ENCODE measurements at regions not wholly inside any gene's neighbourhood (a gene's known extent, or its start where the extent isn't known, plus 50 kb on each side); places are given as distances from the start of the nearest gene placed in this dataset.
"Not testable (repeated sequence)": the region's sequence is repeated elsewhere in the genome, so short reads cannot be mapped to it uniquely, and the experiment has no call there.

DNA sequence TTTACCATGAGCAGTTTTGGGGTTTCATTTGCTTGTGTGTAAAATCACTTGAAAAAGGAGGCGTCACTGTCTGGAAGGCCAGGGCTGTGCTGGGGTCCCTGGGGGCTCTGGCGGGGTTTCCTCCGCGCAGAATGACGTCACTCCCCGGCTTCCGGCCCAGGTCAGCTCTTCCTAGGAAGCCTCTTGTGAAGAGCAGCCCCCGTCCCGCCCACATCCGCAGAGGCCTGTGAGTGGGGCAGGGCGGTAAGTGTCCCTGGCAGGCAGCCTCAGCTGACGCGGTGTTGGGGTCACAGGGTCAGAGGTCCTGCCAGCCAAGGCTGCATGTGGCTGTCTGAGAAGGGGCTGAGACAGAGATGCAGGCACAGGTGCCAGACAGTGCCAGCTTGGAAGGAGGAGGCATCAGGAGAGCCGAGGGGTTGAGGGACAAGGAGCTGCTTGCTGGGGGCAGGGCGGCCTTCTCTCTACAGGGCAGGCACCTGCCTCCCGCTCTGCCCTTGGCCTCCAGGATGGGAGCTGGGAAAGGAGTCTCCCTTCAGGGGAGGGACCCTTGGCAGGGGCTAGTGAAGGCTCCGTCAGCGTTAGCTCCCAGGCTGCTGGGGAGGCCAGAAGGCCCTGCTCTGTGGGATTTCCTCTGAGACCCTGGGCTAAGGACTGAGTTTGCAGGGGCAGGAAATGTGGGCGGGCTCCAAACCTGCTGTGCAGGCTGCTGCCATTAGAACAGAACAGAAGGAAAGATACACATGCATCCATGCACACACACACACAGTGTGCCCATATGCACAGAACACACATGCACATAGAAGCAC is 3951.6 kb upstream of the TPTE start:
- peak; percentile 84 to 89 for ATAC-seq (ENCODE audit: low FRiP score in 2 of 2)
- not testable (repeated sequence) for H3K36me3 ChIP-seq, H3K4me1 ChIP-seq, DNase-seq, H3K27me3 ChIP-seq, H3K4me3 ChIP-seq, H3K27ac ChIP-seq, H3K9me3 ChIP-seq
- no CpG with 5 or more reads among the region's 19 CpGs for WGBS, 2 donors

DNA sequence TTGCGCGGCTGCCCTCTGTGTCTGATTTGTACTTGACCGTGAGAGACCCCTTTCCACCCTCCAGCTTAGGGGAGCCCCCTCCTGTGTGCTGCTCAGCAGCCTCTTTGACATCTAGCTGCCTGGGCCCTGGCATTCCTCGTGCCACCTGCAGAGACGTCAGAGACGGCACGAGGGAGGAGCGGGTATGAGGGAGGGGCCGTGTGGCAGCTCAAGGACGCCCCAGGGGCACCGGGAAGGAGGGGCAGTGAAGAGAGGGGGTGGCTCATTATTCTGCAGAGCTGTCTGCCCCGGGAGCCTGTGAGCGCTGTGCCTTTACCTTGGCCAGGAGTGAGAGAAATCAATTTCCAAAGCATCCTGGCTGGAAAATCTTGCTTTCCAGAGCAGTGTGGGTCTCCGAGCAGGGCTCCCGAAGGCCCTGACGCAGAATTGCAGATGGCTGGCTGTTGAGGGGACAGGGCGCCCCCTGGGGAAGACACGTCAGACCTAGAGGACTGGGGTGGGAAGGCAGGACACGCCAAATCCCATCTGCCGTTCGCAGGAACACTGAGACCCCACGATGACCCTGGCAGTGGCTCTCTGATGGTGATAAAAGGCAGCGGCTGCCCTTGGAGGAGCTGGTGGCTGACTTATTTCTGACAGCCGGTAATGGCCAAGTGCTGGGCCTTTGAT is 3950.5 kb upstream of the TPTE start:
- H3K27me3 ChIP-seq; H3K4me1 ChIP-seq; H3K27ac ChIP-seq; H3K36me3 ChIP-seq; DNase-seq; H3K9me3 ChIP-seq; ATAC-seq (ENCODE audit: low FRiP score in 2 of 2); H3K4me3 ChIP-seq: not testable (repeated sequence)
- WGBS, 2 donors = no CpG with 5 or more reads among the region's 24 CpGs

DNA sequence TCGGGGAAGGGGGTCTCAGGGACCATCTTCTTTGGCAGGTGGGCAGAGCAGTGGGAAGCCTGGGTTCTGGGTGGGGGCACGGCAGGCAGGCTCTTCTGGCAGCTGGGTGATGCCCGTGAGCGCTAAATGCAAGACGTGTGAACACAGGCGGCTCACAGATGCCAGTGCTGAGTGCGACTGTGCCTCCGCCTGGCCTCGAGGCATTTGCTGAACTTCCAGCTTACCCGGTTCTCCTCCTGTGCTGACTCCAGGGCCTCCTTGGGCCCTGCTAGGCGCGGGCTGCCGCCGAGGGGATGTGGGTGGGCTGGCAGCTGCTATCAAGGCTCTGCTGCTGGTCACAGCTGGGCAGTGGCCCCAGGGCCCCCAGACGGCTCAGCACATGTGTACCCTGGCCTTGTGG is 3947.8 kb upstream of the TPTE start:
- not testable (repeated sequence) for H3K9me3 ChIP-seq, H3K36me3 ChIP-seq
- no CpG with 5 or more reads among the region's 15 CpGs for WGBS, 2 donors

DNA sequence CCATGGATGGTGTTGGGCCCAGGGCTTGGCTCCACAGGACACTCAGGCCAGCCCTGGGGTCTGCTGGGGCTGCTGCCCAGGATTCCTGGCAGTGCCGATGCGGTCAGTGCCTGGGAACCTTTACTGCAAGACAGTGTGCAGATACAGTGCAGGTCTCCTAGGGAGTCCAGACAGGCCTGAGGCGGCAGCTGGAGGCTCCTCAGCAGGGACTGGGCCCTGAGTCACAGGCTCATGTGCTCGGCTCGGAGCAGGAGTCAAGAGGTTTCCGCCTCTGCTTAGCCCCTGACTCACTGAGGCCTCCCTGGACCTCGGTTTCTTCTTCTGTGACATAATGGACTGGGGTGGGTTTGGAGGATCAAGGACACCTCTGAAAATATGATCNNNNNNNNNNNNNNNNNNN is 3941.6 kb upstream of the TPTE start:
- ATAC-seq (ENCODE audit: low FRiP score in 2 of 2); H3K4me1 ChIP-seq; H3K27ac ChIP-seq; DNase-seq; H3K4me3 ChIP-seq; H3K27me3 ChIP-seq; H3K36me3 ChIP-seq; H3K9me3 ChIP-seq: not testable (repeated sequence)
- no CpG with 5 or more reads among the region's 7 CpGs for WGBS, 2 donors

More for the DNA sequence above, 3947.8 kb upstream of the TPTE start:
- H3K4me3 ChIP-seq; H3K4me1 ChIP-seq; ATAC-seq (ENCODE audit: low FRiP score in 2 of 2); H3K27ac ChIP-seq; DNase-seq; H3K27me3 ChIP-seq: not testable (repeated sequence)
